Motor neuron (in vitro differentiated cells): ENCODE measurements at regions not wholly inside any gene's neighbourhood (a gene's known extent, or its start where the extent isn't known, plus 50 kb on each side); places are given as distances from the start of the nearest gene placed in this dataset.
"Not testable (repeated sequence)": the region's sequence is repeated elsewhere in the genome, so short reads cannot be mapped to it uniquely, and the experiment has no call there.

Experiments
- ATAC-seq, 8 experiments: fragments of 200-7000 bp; cut with Tn5 transposase; replicated peaks in 6 of 8; 2 replicates each; pipeline ENCODE4 v1.8.0; 2021; ENCODE audit warnings: mild to moderate bottlenecking in 8 of 8, moderate library complexity in 8 of 8
- H3K27ac ChIP-seq, 2 donors: fragments of 250-450 bp; sonication (Bioruptor Pico); 2 replicates each; pipeline ENCODE4 v1.9.0; 2021; ENCODE audit warnings: antibody characterized with exemption in 2 of 2, mild to moderate bottlenecking in 2 of 2, moderate library complexity in 1 of 2
- H3K4me1 ChIP-seq, 2 donors: fragments of 250-450 bp; sonication (Bioruptor Pico); replicated peaks in 1 of 2; 2 replicates each; pipeline ENCODE4 v1.6.1; 2021; ENCODE audit warnings: antibody characterized with exemption in 2 of 2, mild to moderate bottlenecking in 2 of 2, moderate library complexity in 1 of 2
- H3K4me3 ChIP-seq, 5 donors: fragments of 250-450 bp; sonication (Bioruptor Pico); 2 replicates each; pipeline ENCODE4 v1.9.0; 2021; ENCODE audit warnings: antibody characterized with exemption in 5 of 5, mild to moderate bottlenecking in 5 of 5, moderate library complexity in 4 of 5
- WGBS, 10 experiments: fragments of 450-650 bp; shearing (Covaris generic); methylation state at CpG; one replicate each; pipeline ENCODE4 v1.0.0; 2022; 5-methylcytosine and 5-hydroxymethylcytosine counted together
- in situ Hi-C, 9 experiments: fragments of 400-800 bp; cut with MboI; loops; one replicate each; pipeline ENCODE4 v1.15.0; 2021; ENCODE audit warnings: low sequenced_read_pairs in 9 of 9, low pct_unique_long_range_greater_than_20kb in 2 of 9; ENCODE audit not compliant: unreplicated experiment in 9 of 9

GRCh38 chr1:22210636-22211035 lies 67.7 kb upstream of the WNT4 start:
- Histone ChIP-seq H3K4me1 (peaks cover 30 to 45% of the 10 kb centered on the region in 2 donors), H3K4me3 (no peak overlapping the region), H3K27ac (no peak overlapping the region)
- WGBS, 10 experiments, result 17 to 90% (median 43%) methylated on average over 1 to 6 of the region's 7 CpGs; no CpG with 5 or more reads in 3 of the 10 experiments
- ATAC-seq, result no peak
- in situ Hi-C loops, result no loop called here

GRCh38 chr1:22211459-22211858 lies 68.6 kb upstream of the WNT4 start:
- H3K27ac ChIP-seq, ATAC-seq, in situ Hi-C loops, H3K4me3 ChIP-seq: not testable (repeated sequence)
- WGBS, 10 experiments, result 0 to 100% (median 82%) methylated on average over 1 to 6 of the region's 6 CpGs; no CpG with 5 or more reads in 2 of the 10 experiments
- H3K4me1 ChIP-seq, result peaks cover 30 to 45% of the 10 kb centered on the region in 2 donors

DNA sequence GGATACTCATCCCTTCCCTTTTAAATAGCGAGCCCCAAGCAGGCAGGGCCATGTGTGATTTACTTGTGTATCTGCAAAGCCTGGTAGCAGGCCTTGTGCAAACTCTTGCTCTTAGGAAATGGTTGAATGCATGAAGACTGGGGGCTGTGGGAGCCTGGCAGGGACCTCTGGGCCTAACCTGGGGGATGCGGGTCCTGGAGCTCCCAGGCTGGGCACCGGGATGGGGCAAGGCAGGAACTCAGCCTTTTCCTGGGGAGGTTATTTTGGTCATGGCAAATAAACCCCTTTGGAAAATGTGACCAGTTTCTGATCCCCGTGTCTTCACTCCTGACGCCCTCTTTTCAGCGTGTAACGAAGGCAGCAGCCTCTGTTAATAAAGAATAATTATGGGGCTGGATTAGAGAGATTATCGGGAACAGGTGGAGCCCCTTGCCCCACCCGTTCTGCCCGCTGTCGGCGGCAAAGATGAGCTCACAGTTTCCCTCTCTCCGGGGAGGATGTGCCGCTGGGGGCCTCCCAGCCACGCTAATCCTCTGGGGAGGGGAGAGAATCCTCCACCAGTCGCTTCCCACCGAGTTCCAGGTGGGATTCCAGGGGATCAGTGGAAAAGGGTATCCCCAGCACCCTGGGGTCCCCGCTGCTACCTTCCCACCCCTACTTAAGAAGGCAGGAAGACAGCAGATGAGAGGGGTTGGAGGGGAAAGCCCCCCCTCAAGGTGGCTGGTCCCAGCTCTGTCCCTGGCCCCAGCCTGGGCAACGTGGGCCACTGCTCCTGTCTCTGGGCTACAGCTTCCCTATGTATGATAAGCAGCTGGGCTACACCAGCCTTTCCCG lies 69.7 kb upstream of the WNT4 start:
- in situ Hi-C loops, result no loop called here
- Histone ChIP-seq H3K27ac (no peak overlapping the region), H3K4me3 (no peak overlapping the region), H3K4me1 (peaks cover 22 to 42% of the 10 kb centered on the region in 2 donors)
- peak in 3 of 8 experiments; percentile 20 to 38 (median 28) for ATAC-seq
- WGBS, 10 experiments, result 20 to 88% (median 70%) methylated on average over 2 to 17 of the region's 20 CpGs; no CpG with 5 or more reads in 3 of the 10 experiments

GRCh38 chr1:22216210-22216883 lies 73.5 kb upstream of the WNT4 start:
- WGBS, 10 experiments, result 3 to 90% (median 80%) methylated on average over 4 to 10 of the region's 12 CpGs; no CpG with 5 or more reads in 5 of the 10 experiments
- H3K4me3 ChIP-seq, result no peak overlapping the region
- ATAC-seq, result peak in 6 of 8 experiments; percentile 17 to 54 (median 38)
- in situ Hi-C loops, result no loop called here
- no peak overlapping the region for H3K27ac ChIP-seq
- peaks cover 9 to 21% of the 10 kb centered on the region in 2 donors for H3K4me1 ChIP-seq

GRCh38 chr1:22216966-22217365 lies 74.1 kb upstream of the WNT4 start:
- 83 to 100% (median 86%) methylated on average over 2 to 3 of the region's 3 CpGs; no CpG with 5 or more reads in 6 of the 10 experiments for WGBS, 10 experiments
- no peak overlapping the region for H3K27ac ChIP-seq
- in situ Hi-C loops, result no loop called here
- ATAC-seq, result peak in 3 of 8 experiments; percentile 55 to 74 (median 59)
- H3K4me3 ChIP-seq, result no peak overlapping the region
- peaks cover 14 to 25% of the 10 kb centered on the region in 2 donors for H3K4me1 ChIP-seq

DNA sequence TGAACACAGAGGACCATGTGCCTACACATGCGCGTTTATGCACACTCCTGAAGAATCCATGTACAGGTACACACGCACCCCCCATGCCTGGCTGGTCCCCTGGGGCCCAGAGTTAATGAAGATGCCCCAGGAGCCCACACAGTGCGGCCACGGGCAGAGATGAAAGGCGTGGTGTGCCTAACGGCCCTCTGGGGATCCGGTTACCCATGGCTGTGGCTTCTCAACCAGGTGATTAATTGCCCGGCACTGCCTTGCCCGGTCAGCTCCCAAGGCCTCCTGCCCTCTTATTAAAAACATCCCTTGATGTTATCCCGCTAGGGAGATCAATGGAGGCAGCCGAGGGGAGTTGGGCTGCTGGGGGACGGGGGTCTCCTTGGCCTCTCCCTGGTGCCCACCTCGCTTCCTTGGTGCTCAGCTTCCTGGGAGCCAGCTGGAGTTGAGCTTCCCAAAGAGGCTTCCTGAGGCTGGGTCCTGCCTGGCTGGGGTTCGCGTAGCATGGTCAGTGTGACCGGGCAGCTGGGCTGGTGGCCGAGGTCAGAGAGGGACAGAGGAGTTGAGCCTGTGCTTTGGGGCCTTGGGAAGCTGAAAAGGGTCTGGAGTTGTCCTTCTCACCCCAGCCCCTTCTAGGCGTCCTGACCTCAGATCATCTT lies 75.0 kb upstream of the WNT4 start:
- peak in 3 of 8 experiments; percentile 47 to 56 (median 52) for ATAC-seq
- no peak overlapping the region for H3K27ac ChIP-seq
- H3K4me3 ChIP-seq, result no peak overlapping the region
- 65 to 100% (median 71%) methylated on average over 2 to 13 of the region's 19 CpGs; no CpG with 5 or more reads in 3 of the 10 experiments for WGBS, 10 experiments
- in situ Hi-C loops, result no loop called here
- H3K4me1 ChIP-seq, result peaks cover 21 to 27% of the 10 kb centered on the region in 2 donors

GRCh38 chr1:22218618-22219250 lies 75.8 kb upstream of the WNT4 start:
- no peak overlapping the region for H3K4me3 ChIP-seq
- WGBS, 10 experiments, result 60 to 100% (median 82%) methylated on average over 1 to 11 of the region's 12 CpGs; no CpG with 5 or more reads in 2 of the 10 experiments
- H3K27ac ChIP-seq, result no peak overlapping the region
- no peak for ATAC-seq
- peaks cover 21 to 25% of the 10 kb centered on the region in 2 donors for H3K4me1 ChIP-seq
- in situ Hi-C loops, result no loop called here

DNA sequence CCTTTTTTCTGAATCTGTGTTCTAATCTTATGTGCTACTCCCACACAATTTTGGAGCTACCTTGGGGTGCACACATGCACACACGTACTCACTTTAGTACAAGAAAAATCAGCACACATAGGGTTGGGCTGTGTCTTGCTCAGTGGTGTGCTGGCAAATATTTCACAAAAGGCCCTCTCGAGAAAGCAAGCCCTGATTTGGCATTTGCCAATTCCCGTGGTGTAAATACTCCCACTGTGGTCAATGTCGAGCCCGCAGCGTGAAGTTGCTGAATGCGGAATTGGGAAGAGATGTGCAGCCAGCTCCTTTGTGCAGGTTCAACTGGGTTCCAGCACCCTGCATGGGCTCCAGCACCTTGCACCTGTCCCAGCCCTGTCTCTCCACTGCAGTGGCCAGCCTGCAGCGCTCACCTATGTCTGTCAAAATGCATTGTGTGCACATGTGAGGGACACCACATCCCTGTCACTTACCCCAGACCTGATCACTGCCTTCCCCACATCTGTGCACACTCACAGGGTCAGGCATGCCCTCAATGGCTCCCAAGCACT lies 78.4 kb upstream of the WNT4 start:
- in situ Hi-C loops, result no loop called here
- H3K4me3 ChIP-seq, result no peak overlapping the region
- peak overlapping the region in 1 of 2 donors; percentile 64 for H3K27ac ChIP-seq
- 57 to 100% (median 89%) methylated on average over 2 to 8 of the region's 8 CpGs; no CpG with 5 or more reads in 3 of the 10 experiments for WGBS, 10 experiments
- peaks cover 26 to 28% of the 10 kb centered on the region in 2 donors for H3K4me1 ChIP-seq
- ATAC-seq, result no peak

GRCh38 chr1:22222723-22223122 lies 79.8 kb upstream of the WNT4 start:
- WGBS, 10 experiments, result 57 to 90% (median 78%) methylated on average over 1 to 8 of the region's 9 CpGs; no CpG with 5 or more reads in 4 of the 10 experiments
- H3K4me3 ChIP-seq, result no peak overlapping the region
- ATAC-seq, result peak in 5 of 8 experiments; percentile 13 to 93 (median 79)
- in situ Hi-C loops, result no loop called here
- H3K4me1 ChIP-seq, result peaks cover 23 to 24% of the 10 kb centered on the region in 2 donors
- H3K27ac ChIP-seq, result peak overlapping the region; percentile 18 to 64

DNA sequence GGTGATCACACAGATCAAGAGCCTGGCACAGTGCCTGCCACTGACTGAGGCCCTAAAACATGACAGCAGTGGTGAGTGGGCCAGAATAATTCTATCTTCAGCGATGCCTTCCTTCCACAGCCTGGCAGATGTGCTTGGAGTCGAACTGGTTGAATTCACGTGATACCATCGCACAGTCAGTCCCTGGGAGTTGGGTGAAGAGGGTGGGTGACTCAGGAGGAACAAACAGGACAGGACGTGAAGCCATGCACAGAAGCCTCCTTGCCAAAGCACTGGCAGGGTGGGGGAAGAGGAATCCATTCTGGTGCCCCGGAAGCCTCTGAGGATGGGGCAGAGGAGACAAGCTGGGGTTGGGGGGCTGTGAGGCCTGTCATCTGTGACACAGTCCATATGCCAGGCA lies 80.3 kb upstream of the WNT4 start:
- 40 to 100% (median 86%) methylated on average over 1 to 5 of the region's 6 CpGs; no CpG with 5 or more reads in 3 of the 10 experiments for WGBS, 10 experiments
- no peak overlapping the region for H3K4me3 ChIP-seq

GRCh38 chr1:22224091-22224490 lies 81.2 kb upstream of the WNT4 start:
- Histone ChIP-seq H3K27ac (no peak overlapping the region), H3K4me1 (peaks cover 18 to 25% of the 10 kb centered on the region in 2 donors), H3K4me3 (no peak overlapping the region)
- no peak for ATAC-seq
- WGBS, 10 experiments, result 6 to 95% (median 80%) methylated on average over 1 to 5 of the region's 5 CpGs; no CpG with 5 or more reads in 3 of the 10 experiments
- in situ Hi-C loops, result no loop called here

More for the DNA sequence above, 80.3 kb upstream of the WNT4 start:
- peaks cover 18 to 20% of the 10 kb centered on the region in 2 donors for H3K4me1 ChIP-seq
- in situ Hi-C loops, result no loop called here
- no peak for ATAC-seq
- no peak overlapping the region for H3K27ac ChIP-seq

DNA sequence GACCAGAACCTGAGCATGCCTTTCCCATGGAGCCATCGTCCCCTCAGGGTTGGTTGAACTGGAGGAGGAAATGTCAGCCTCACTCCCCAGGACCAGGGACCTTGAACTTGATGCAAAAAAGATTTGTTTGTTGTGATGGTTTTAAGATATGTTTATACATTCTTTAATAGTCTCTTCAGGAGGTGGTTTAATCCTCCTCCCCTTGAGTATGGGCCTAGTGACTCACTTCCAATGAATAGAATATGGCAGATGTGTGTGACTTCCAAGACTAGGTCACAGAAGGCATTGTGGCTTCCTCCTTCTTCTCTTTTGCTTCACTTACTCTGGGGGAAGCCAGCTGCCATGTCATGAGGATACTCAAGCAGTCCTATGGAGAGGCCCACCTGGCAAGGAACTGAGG lies 81.7 kb upstream of the WNT4 start:
- in situ Hi-C loops, result no loop called here
- Histone ChIP-seq H3K4me3 (no peak overlapping the region), H3K4me1 (peaks cover 18 to 29% of the 10 kb centered on the region in 2 donors), H3K27ac (no peak overlapping the region)
- peak in 1 of 8 experiments; percentile 38 for ATAC-seq
- WGBS, 10 experiments, result 20 to 100% (median 100%) methylated on average over 1 of the region's 1 CpG; no CpG with 5 or more reads in 5 of the 10 experiments
